ENCODE measurements at regions not wholly inside any gene's neighbourhood (a gene's known extent, or its start where the extent isn't known, plus 50 kb on each side); places are given as distances from the start of the nearest gene placed in this dataset.

DNA sequence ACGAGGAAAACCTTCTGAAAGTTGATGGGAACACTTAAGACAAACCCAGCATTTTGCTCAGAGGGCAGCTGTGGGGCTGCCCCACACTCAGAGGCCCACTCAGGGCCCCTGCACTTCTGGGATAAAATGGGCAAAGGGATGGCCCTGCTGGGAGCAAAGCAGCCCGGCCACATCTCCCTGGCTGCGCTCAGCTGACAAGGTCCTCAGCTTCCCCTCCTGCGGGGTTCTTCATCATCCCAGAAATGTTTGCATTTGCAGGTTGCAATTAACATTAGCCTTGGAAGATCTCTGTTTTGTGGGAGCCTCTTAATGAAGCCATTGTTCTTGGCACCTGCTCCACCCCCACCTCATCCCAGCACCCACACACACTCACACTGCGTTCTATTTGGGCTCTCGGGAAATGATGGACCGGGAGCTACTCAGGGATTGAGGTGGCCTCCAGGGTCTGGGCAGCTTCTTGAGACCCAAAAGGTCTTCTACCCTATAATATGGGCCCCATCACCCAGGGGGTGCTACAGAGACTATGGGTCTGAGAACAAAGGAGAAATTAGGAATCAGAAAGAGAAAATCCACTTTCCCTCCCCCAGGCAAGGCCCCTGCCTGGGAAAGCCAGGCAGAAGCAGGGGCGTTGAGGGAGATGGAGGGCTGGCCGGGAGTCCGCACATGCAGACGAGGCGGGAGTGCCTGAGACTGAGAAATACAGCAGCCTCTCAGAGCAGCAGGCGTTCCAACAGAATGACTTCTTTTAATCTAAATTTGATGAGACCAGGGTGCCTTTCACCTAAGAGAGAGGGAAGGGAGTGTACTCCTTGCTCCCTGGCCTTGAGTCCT is 53.7 kb upstream of the RPL38 start:
- DNase-seq, result peak; percentile 43

DNA sequence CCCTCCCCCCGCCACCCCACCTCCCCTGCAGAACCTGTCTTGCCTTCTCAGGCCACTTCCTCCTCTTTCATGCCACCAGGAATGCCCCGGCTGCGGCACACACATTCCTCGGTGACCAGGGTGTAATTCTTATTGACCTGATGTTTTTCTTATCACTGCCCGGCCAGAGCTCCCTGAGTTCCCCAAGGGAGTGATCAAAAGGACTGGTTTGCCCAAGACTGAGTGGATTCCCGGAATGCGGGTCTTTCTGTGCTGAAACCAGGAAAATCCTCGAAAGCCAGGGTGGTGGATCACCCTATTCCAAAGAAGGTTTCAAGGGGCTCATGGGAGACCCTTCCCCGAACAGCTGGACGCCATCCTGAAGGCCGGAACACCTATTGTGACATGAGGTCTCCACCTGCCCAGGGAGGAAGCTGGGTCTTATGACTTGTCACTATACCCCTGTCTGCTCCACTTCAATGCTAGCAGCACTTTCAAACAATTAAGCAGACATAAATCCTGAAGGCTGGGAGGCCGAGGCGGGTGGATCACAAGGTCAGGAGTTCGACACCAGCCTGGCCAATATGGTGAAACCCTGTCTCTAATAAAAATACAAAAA is 53.0 kb upstream of the RPL38 start:
- DNase-seq, result no peak

DNA sequence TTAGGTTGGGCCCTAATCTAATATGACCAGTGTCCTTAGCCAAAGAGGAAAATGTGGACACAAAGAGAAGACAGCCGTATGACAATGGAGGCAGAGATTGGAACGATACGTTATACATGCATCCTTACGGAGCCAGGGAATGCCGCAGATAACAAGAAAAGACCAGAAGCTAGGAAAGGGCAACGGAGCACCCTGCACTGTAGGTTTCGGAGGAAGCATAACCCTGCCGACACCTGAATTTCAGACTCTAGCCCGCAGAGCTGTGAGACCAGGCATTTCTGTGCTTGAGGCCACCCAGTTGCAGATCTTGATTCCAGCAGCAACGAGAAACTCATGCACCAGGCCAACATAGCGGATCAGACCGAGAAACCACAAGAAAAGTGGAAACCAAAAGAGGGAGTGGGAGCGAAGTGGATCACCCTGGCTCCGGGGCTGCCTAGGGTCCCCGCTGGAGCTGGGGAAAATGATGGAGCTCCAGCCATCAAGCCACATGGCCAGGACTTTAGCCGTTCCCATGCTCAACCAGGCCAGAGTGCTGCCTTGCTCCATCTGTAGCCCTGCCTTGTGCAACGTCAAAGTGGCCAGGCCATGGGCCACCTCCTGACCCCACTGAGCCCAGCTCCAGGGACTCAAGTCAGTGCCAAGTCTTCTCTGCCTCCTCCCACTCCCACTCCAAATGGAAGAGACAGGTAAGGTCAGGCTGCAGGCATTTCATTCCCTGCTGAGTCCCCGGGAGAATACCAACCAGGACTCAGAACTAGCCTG is 51.7 kb upstream of the RPL38 start:
- DNase-seq, result no peak

DNA sequence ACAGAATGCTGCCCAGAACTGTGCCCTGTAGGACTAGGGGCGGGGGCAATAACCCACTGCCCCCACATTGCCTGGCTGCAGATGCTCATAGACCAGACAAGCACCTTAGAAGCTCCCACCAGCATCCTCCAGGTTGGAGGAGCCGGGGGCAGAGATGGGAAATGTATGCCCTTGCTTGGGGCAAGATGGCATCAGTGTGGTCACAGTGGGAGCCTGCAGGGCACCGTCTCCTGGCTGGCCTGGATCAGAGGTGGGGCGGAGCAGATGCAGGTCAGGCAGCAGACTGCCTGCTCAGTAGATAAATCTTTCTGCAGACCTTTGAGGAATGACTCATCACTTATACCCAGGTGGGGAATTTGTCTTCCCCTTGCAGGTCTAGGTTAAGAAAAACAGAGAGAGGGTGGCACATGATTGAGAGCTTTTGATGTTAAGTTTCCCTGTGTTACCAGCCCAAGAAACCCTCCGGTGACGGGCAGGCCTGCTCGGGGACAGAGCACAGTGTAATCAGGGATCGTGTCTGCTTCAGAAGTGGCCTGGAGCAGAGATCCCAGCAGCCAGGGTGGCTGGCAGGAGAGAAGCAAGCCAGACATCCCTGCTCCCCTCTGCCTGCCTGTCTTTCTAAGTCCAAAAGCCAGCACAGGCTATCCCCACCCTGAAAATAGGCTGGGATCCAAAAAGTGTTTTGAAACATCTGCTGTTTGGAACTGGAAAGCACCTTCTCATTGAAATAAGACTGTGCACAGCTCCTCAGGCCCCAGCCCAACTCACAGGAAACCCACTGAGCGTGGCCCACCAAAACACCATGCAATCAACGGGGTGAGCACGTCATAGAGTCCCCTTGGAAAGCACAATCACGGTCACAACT is 50.7 kb upstream of the RPL38 start:
- DNase-seq, result peak; percentile 91

DNA sequence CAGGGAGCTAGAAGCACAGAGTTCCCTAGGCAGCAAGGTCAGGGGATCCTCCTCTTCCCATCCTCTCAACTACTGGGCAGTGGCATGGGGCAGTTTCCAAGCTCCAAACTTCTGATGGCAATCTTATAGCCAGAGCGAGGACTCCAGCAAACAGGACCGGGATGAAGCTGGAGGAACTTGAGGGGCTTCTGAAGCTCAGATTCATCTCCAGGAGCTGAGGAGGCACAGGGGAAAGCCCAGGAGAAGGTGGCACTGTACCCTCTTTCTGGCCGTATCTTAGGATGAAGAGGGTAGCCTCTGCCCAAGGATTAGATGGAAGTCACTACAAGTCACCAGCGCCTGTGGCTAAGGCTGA is 50.0 kb upstream of the RPL38 start:
- no peak for DNase-seq

All from islet precursor cell (in vitro differentiated cells).